HG02852 (cell line): ENCODE measurements at regions not wholly inside any gene's neighbourhood (a gene's known extent, or its start where the extent isn't known, plus 50 kb on each side); places are given as distances from the start of the nearest gene placed in this dataset.

Experiments
- ATAC-seq: cut with Tn5 transposase; IDR thresholded peaks from one replicate; pipeline ENCODE4 v1.9.1; 2021; ENCODE audit warnings: mild to moderate bottlenecking, moderate library complexity; ENCODE audit not compliant: unreplicated experiment

DNA sequence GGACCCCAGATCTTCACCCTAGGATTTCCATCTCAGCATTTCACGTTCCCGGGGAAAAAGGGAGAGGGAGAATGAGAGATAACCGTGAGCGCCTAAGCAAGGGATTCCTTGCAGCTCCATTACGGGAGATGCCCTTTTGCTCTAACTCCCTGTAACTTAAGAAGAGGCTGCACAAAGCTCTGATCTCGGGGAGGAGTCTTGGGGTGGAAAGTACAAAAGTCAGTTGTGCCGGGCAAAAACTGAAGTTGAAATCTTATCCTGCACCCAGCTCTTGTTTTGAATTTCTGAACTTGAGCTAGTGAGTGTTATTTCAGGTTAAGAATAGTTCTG, 256.4 kb upstream of the SOX21 start:
- no peak for ATAC-seq

GRCh38 chr13:94968040-94968756, 255.9 kb upstream of the SOX21 start:
- peak; percentile 23 for ATAC-seq

GRCh38 chr13:94967183-94968039, 255.1 kb upstream of the SOX21 start:
- ATAC-seq = peak; percentile 58

- ATAC-seq = no peak
Measured at GRCh38 chr13:94966422-94966955, 254.1 kb upstream of the SOX21 start.

- no peak for ATAC-seq
Measured at GRCh38 chr13:94959626-94960025, 247.3 kb upstream of the SOX21 start.

DNA sequence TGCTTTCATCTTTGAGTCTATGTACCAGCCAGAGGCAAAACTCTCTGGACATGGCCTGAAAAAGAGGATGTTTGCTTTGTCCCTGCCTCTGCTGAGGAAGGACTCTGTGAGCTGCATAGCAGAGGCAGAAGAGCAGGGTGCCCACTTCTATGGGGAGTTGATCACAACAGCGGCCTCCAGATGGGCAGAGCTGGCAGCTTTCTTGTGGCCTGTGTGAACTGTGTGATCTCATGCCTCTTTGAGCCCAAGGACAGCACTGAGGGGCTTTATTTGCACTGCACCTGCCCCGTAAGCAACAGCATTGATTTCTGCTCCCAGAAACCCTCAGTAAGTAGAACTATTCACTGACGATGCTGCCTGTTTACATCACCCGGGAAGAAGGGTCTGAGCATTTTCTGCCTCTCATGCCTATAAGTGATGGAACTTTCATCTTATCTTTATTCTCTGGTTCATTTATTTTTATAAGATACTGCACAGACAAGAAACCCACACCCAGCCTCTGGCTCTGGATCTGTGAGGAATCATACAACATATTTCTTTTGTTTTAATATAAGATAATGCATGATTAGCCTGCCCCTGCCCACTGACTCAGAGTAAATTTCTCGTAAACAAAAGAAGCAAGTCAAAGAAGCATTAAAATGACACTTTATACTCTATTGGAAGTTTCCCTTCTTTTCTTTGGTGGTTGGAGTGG, 244.2 kb upstream of the SOX21 start:
- no peak for ATAC-seq

- no peak for ATAC-seq
Measured at GRCh38 chr13:94952787-94953186, 240.4 kb upstream of the SOX21 start.

DNA sequence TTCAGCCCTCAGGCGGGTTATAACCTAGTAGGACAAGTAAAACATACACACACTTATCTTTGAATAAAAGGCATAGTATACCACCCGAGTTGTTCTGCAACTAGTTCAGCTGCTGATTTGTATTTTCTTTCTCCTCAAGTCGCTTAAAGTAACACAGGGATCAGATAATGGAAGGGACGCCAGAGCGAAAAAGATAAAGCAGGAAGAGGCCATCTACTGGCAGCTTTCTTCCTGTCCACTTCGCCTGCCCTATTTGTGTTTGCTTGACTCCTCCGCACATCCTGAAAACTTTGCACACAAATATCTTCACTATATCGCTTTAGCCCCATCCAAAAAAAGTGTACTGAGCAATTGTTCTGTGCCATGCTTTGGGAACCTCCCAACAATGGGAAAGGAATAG, 238.0 kb upstream of the SOX21 start:
- ATAC-seq = no peak

- ATAC-seq = no peak
Measured at GRCh38 chr13:94947965-94948371, 235.6 kb upstream of the SOX21 start.

DNA sequence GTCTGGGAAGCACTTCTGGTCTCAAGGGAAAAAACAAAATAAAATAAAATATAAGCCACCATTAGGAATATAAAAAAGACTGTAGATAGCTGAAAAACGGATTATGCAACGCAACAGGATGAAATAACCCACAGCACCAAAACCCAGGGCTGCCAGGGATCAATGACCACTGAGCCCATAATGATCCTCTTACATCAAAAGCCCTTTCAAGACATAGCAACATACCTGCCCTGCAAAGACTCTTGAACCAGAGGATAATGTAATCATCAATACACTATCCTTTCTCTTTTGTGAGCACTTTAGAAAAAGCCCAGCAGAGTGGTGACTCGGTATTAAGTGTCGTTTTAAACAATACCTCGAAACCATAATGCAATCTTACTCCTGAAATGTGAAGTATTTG, 235.0 kb upstream of the SOX21 start:
- no peak for ATAC-seq

DNA sequence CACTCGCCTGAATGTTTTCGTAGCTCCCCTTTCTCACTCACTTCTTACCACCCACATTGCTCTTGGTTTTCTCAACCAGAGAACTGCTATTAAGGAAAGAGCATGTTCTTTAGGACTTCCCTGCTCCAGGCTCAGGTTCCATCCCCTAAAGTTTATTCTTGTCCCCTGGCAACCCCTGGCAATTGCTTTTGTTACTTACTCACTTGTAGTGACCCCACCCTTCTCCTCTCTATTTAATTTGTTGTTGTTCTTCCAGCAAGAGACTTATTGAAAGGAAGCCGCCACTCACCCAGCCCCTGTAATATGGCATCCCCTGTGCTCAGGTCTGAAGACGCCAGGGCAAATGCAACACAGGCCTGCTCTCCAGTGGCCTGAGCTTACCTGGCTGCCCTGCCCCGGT, 233.7 kb upstream of the SOX21 start:
- ATAC-seq = no peak

- ATAC-seq = no peak
Measured at GRCh38 chr13:94938124-94938523, 225.8 kb upstream of the SOX21 start.

GRCh38 chr13:94936633-94937032, 224.3 kb upstream of the SOX21 start:
- ATAC-seq = no peak

DNA sequence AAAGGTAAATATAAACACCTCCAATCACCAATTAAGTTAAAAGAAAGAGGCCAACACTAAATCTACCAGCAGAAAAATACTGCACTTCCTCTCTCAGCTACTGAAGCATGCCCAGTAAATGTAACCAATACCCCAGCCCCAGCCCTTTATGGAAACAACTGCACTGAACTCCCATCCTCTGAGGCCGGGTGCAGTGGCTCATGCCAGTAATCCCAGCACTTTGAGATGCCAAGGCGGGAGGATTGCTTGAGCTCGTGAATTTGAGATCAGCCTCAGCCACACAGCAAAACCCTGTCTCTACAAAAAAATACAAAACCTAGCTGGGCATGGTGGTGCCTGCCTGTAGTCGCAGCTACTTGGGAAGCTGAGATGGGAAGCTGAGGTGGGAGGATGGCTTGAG, 221.6 kb upstream of the SOX21 start:
- ATAC-seq = no peak

- ATAC-seq = no peak
Measured at GRCh38 chr13:94933230-94933751, 220.9 kb upstream of the SOX21 start.

- ATAC-seq = no peak
Measured at GRCh38 chr13:94928127-94928775, 215.9 kb upstream of the SOX21 start.

DNA sequence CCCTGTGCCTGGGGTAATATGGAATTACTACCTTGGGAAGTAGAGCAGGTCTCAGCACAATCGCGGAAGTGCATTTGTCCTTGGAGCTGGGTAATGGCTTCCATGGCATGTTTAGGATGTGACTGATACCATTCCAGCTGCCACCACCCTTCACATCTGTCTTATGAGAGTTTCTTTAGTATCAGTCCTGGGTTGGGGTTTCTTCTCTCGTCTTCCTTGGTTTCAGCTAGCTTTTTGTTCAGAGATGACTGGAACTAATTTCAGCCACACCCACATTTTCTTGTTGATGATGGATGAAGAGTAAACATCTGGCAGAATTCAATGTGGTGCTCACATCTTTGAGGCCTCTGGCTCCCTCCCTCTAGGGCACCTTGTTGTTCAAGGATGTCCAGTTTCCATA, 212.9 kb upstream of the SOX21 start:
- ATAC-seq = no peak

DNA sequence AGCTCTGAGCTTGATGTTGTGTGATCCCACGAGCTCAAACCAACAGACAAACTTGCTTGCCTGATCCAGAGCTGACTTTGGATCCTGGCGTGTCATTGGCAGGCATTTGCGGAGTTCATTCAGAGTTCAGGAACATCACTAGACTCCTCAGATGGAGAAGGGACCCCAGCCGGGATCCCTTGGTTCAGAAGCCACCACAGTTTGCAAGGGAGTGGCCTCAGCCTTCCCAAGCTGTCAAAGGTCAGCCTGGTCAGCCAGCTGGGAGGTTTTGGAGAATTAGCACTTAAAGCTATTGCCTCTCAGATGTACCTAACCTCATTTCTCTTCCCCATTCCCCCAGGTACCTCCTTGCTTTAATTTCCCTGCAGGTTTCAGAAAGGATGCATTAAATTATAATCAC, 208.8 kb upstream of the SOX21 start:
- ATAC-seq = no peak

DNA sequence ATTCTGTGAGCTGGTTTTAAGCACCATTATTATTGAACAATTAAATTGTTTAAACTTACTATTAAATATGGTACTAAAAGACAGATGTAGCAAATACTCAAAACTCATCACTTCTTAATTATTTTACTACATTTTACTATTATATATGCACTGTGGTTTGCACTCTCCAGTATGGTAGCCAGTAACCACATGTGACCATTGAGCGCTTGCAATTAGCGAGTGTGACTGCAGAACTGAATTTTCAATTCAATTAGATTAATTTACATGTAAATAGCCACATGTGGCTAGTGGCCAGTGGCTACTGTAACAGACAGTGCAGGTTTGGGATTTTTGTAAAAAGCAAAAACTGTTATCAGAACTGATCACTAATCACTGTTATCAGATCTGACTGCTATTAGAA, 208.2 kb upstream of the SOX21 start:
- no peak for ATAC-seq

GRCh38 chr13:94917824-94918223, 205.5 kb upstream of the SOX21 start:
- ATAC-seq = no peak

DNA sequence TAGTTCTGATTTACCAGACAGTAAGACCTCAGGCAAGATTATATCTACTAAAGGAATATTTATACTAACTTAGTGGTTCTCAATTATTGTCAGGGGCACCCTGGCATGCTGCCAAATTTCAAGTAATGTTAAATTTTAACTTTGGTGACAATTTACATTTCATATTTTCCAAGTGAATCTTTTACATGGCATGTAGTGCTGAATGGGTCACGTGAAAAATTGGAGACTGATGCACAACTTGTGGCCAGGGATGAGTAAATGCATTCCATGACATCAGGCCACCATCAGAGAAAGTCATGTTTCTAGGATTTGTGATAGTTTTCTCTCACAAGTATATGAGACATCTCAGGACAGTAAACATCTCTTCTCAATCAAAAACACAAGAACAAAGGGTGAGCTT, 202.6 kb upstream of the SOX21 start:
- no peak for ATAC-seq
